ENCODE measurements at regions not wholly inside any gene's neighbourhood (a gene's known extent, or its start where the extent isn't known, plus 50 kb on each side); places are given as distances from the start of the nearest gene placed in this dataset.

GRCh38 chr2:164032995-164033394 is 297.2 kb upstream of the FIGN start:
- TF ChIP-seq POLR2A (IDR thresholded peaks at IDR 0.05; ENCODE audit: low read length) (no peak), GATA1 (IDR thresholded peaks at IDR 0.05; ENCODE audit: low read depth, low read length) (no peak)

All from erythroblast (primary cell).